GM19438 (cell line): ENCODE measurements at regions not wholly inside any gene's neighbourhood (a gene's known extent, or its start where the extent isn't known, plus 50 kb on each side); places are given as distances from the start of the nearest gene placed in this dataset.
"Not testable (repeated sequence)": the region's sequence is repeated elsewhere in the genome, so short reads cannot be mapped to it uniquely, and the experiment has no call there.

Source experiments
- ATAC-seq: cut with Tn5 transposase; IDR thresholded peaks from one replicate; pipeline ENCODE4 v1.9.1; 2021; ENCODE audit warnings: low read depth; ENCODE audit not compliant: unreplicated experiment

GRCh38 chr14:45868863-45869262 lies 615.9 kb upstream of the MIS18BP1 start:
- no peak for ATAC-seq

DNA sequence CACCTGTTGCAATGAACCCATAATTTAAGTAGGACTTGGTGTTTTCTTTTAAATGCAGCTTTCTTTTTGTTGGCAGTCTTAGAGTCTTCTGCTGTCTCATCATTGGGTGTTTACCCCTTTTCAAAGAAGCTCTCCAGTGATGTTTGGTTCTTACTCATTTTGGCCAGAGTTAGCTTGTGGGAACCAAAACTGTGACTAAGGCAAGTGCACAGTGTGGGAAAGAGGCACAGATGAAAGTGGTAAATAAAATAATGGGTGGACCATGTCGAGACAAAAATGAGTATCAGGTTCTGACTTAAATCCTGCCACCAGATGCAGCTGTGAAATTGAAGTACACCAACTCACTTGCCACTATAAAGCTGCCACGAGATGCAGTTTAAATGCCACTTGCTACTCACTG lies 615.4 kb upstream of the MIS18BP1 start:
- no peak for ATAC-seq

DNA sequence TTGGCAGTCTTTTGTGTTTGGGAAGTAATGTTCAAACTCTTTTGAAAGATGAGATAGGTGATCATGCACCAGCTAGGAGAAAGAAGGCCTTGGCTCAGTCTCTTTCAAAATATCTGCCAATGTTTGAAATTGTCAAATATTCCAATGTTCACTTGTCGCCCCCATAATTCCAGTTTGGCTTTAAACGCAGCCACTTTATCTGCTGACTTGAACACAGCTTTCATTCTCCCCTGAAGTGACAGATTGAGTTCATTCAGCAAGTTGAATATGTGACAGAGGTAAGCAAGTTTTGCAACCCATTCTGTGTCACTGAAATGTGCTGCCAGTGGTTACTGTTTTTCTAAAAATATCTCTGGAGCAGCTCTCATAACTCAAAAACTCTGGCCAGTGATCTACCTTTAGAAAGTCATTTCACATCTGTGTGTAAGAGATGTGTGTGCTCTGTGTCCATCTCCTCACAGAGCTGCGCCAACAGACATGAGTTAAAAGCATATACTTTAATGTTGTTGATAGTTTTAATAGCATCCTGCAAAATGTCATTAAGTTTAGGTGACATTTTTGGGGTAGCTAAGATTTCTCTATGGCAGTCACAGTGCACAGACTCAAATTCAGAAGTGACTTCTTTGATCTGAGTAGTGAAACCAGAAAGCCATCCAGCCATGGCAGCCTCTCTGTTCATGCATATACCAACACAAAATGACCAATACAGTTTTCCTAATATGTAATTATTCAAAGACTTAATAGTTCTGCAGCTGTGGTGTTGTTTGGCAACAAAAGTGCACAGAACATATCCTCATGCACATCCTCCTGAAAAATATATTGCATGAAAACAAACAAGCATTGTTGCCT lies 614.3 kb upstream of the MIS18BP1 start:
- no peak for ATAC-seq

GRCh38 chr14:45838597-45838996 lies 585.6 kb upstream of the MIS18BP1 start:
- ATAC-seq: no peak

GRCh38 chr14:45819107-45819506 lies 566.1 kb upstream of the MIS18BP1 start:
- no peak for ATAC-seq

DNA sequence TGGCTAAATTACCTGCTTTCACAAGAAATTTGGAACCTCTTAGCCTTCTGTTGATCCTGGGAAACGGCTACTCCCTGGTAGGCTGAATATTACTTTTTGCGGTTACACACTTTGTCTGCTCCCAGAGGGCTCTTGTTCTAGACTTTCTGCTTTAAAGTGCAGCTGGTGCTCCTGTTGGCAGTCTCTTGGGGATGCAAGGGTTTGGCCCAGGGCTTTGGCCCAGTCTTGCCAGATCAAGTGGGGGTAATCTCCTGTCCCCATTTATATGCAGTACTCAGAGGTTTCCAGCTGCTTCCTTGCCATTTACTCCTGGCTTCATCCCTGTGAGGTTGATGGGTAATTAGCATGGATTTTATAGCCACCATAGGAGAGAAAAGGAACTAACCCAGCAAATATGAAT lies 558.2 kb upstream of the MIS18BP1 start:
- ATAC-seq: no peak

- no peak for ATAC-seq
Observed at GRCh38 chr14:45810152-45810872, 557.3 kb upstream of the MIS18BP1 start.

DNA sequence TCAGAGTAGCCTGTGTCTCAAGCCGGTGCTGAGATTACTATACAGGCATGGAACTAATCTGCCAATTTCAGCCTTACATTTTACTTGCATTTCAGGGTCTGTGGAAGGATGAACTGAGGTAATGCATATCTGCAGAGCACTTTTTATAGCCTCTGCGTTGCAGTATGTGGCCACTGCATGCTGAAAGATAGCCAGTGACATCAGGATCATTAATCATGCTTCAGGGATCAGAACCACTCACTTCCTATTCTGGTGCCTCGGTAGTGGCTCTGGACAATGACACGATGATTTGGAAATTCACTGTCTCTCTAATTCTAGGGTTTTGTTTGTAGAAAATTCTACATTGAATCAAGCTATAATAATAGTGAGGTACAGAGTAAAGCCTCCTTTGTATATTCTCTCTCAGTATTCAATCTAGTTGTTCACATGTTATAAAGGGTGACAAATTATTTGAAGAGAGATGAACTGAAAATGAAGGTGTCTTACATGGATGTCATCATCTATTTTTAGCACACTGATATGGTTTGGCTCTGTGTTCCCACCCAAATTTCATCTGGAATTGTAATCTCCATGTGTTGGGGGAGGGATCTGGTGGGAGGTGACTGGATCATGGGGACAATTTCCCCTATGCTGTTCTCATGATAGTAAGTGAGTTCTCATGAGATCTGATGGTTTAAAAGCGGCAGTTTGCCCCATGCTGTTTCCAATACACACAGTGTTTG lies 554.3 kb upstream of the MIS18BP1 start:
- ATAC-seq: no peak

- no peak for ATAC-seq
Observed at GRCh38 chr14:45799511-45799910, 546.5 kb upstream of the MIS18BP1 start.

DNA sequence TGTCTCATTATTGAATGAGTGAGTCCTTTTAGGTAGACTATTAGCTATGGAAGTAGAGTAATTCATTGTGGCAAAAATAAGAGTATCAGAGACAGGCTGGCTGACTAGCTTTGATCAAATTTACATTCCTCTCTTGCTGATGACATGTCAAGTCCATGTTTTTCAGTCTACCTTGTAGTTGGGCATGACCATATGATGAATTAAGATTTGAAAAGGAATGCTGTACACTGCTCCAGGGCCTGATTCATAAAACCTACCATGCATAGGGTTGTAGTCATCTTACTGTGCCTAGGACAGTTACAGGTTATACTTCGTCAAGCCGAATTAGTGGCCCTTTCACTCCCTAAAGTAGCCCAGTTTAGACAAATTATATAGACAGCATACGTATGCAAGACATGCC lies 545.7 kb upstream of the MIS18BP1 start:
- no peak for ATAC-seq

- ATAC-seq: not testable (repeated sequence)
Observed at GRCh38 chr14:45796006-45796405, 543.0 kb upstream of the MIS18BP1 start.

- no peak for ATAC-seq
Observed at GRCh38 chr14:45793081-45793480, 540.1 kb upstream of the MIS18BP1 start.

- ATAC-seq: no peak
Observed at GRCh38 chr14:45790293-45790692, 537.3 kb upstream of the MIS18BP1 start.

DNA sequence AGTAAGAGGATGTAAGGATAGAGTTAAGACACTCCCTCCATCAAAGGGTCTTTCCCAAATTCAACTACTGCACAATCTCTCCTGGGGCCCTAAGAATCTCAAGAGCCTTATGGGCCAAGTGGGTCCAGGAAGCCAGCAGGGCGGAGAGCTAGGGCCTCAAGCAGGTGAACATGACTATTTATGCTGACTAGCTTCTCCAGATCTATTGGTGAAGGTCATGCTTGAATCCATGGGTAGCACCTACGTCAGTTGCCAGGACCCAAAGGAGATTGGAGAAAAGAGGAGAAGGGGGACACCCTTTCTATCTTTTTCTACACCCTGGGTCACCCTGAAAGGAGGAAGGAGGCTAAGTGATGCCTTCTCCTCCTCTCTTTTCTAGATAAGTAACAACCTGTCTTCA lies 534.2 kb upstream of the MIS18BP1 start:
- ATAC-seq: no peak

DNA sequence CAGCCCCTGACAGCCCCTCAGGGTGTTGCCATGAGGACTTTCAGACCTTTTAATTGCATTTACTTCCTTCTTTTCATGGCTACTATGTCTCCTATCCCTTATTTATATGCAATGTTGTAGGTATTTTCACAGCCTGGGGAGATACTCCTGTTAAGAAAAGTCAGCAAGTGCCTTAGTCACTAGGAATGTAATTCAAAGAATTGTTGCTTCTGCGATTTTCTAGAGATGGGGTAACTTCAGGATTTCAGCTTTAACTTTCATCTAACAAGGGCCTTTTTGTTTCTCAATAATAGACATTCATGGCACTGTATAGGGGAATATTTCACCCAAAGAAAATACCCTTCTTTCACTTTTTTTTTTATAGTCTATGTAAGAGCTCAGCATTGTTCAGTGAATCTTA lies 533.3 kb upstream of the MIS18BP1 start:
- no peak for ATAC-seq

DNA sequence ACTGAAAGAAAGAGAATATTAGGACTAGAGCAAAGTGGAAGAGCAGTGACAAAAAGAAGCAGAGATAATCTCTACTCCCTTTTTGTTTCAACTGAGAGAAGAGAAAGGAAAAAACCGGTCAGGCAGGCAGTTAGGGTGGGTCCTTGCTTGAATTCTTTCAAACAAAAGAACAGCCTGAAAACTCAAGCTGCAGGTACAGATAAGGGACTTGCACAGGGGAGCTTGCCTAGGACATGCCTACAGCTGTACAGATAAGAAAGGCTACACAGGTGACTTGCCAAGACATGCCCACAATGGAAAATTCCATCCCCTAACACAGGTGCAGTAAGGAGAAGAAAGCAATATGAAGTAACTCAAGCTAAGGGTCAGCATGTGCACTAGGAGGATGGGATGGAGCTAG lies 532.2 kb upstream of the MIS18BP1 start:
- no peak for ATAC-seq

GRCh38 chr14:45766247-45766646 lies 513.2 kb upstream of the MIS18BP1 start:
- ATAC-seq: no peak

- no peak for ATAC-seq
Observed at GRCh38 chr14:45757655-45758054, 504.7 kb upstream of the MIS18BP1 start.

DNA sequence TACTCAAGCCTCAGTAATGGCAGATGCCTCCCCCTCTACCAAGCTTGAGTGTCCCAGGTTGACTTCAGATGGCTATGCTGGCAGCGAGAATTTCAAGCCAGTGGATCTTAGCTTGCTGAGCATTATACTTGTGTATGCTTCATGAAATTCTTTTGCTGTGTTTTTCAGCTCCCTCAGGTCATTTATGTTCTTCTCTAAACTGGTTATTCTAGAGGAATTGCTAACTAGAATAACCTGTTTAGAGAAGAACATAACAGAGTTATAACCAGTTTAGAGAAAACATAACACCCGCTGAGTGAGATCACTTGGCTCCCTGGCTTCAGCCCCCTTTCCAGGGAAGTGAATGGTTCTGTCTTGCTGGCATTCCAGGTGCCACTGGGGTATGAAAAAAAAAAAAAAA lies 503.4 kb upstream of the MIS18BP1 start:
- ATAC-seq: not testable (repeated sequence)

DNA sequence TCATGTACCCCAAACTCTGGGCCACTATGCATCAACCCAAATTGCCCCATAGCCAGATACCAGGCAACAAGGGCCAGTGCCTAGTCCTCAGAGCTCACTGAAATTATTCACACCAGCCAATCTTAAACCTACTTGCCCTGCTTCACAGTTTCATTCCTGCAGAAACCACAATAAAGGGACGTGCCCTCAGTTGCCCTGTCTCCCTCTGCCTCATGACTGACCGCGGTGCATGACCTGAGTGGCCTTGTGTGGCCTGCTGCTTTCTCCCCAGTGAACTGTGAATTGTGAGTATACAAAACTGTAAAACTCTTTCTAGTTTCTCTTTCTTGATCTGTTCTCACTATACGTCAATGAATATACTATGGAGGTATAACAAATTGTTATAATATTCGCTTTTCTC lies 490.9 kb upstream of the MIS18BP1 start:
- no peak for ATAC-seq

DNA sequence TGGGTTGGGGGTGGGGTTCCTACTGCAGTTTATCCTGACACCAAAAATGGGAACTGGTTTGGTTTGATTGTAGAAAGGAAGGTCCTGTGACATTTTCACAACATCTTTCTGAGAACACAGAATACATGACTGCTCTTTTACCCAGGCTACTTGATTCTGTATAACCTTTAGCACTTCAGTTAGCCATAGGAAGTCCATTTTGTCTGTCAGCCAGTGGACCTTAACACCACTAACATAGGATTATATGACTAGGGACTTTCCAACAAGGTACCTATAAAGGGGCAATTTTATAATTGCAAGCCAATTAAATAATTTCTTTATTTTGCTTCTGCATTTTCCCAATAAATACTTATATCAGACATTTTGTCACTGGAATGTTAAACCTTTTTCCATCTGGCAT lies 489.2 kb upstream of the MIS18BP1 start:
- ATAC-seq: no peak
